ENCODE measurements at regions not wholly inside any gene's neighbourhood (a gene's known extent, or its start where the extent isn't known, plus 50 kb on each side); places are given as distances from the start of the nearest gene placed in this dataset.
A peak's percentile ranks its signal among the peaks of the same experiment; 100 is the strongest.

DNA sequence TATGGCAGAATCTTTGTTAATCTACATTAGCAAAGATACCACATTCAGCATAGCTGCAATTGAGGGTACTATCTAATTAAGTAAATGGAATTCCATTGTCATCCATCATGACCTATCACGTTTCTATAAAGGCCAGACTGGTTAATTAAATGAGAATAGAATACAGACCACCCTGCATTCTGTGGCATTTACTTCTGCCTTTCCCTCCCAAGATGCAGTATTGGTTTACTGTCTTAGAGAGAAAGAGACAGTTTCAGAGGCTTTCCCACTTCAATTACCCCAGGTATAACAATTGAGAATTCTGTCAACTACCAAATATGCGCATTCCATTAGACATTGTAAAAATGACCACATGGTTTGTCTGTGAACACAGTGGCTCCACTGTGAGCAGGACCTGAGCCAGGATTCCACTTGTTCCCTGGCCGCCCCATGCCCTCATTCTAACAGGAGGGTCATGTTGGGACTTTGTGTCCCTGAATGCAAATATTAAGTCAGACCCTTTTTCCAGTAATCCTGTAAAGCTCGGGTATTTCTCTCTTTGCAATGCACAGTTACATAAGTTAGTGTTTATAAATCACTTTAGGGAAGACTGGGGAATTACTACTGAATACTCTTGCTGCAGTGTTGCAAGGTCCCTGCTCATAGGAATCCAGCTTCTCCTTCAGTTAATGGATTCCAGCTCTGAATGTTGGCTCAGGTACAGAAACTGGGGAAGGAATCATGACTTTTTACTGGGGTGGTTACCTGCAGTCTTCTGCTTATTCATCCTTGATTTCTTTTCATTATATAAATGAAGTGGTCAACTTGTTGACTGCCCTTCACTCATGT, 261.0 kb downstream of the PDGFC start:
- DNase-seq (ENCODE audit: low read depth), result peak; percentile 69

GRCh38 chr4:156705311-156705710, 266.3 kb downstream of the PDGFC start:
- no peak for DNase-seq (ENCODE audit: low read depth)

DNA sequence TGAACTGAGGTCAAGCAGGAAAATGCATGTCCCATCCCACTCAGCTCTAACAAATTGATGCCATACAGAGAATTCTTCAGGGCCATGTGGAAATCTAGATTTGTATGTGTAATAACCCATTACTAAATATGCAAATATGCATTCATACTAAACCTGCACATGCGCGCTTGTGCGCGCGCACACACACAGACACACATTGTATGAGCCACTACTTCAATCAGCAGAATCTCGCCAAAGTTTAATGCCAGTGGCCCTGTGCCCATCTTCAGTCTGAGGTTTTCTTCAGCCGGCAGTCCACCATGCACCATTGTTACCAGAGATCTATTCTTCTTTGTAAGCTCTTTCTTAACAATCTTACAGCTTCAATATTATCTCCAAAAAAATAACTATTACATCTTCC, 276.4 kb downstream of the PDGFC start:
- DNase-seq (ENCODE audit: low read depth), result no peak

- DNase-seq (ENCODE audit: low read depth), result no peak
Observed at GRCh38 chr4:156694413-156694812, 277.2 kb downstream of the PDGFC start.

GRCh38 chr4:156693557-156693956, 278.0 kb downstream of the PDGFC start:
- DNase-seq (ENCODE audit: low read depth), result no peak

- DNase-seq (ENCODE audit: low read depth), result no peak
Observed at GRCh38 chr4:156692016-156692415, 279.6 kb downstream of the PDGFC start.

GRCh38 chr4:156690572-156690971, 281.0 kb downstream of the PDGFC start:
- no peak for DNase-seq (ENCODE audit: low read depth)

DNA sequence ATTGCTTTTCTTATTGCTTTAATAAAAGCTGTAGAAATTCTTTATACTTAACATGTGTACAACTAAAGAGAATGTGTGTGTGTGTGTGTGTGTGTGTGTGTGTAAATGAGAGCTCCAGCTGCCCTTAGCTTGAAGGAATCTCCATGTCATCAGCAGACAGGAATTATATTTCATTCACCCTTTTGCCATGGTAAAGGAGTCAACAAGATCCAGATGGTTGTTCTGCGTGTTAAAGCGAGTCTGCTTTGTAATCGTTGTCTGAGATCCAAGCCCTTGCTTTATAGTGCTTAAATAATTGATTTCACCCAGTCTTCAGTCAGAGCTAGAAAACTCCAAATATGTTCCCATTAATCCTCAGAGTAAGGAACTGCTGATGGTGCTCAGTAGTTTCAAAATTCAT, 285.5 kb downstream of the PDGFC start:
- peak; percentile 98 for DNase-seq (ENCODE audit: low read depth)

DNA sequence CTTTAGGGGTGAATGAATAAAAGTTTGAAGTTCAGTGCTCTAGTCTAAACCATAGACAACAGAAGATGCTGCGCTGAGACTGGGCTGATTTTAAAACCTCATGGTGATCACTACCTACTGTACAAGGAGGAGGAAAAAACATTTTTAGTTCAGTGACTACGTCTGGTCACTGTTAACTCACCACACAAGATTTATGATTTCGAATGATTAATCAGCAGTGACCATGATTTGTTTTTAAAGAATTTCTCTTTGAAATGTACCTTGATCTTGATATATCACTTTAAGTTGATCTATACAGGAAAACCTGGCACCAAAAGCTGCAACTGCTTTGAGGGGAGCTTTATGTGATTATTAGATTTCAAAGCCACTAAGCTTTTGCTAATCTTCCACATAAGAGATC, 286.3 kb downstream of the PDGFC start:
- DNase-seq (ENCODE audit: low read depth), result no peak

DNA sequence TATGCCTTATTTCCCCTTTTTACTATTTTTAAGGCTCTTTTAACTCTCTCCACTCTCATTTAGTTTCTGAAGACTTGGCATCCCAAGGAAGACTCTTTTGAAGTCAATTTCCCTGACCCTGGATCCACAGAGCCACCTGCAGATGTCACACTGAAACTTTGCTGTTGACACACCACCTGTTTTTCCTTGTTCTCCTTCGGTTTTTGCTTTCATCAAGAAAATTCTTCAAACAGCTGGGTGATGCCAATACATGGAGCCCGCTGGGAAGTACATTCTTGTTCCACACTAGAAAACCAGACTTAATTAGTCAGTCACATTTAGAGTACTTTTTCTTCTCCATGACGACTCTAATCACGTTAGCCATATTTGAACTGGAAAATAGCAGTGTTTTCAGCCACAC, 293.9 kb downstream of the PDGFC start:
- DNase-seq (ENCODE audit: low read depth), result no peak

GRCh38 chr4:156677131-156677531, 294.5 kb downstream of the PDGFC start:
- DNase-seq (ENCODE audit: low read depth), result peak; percentile 57

DNA sequence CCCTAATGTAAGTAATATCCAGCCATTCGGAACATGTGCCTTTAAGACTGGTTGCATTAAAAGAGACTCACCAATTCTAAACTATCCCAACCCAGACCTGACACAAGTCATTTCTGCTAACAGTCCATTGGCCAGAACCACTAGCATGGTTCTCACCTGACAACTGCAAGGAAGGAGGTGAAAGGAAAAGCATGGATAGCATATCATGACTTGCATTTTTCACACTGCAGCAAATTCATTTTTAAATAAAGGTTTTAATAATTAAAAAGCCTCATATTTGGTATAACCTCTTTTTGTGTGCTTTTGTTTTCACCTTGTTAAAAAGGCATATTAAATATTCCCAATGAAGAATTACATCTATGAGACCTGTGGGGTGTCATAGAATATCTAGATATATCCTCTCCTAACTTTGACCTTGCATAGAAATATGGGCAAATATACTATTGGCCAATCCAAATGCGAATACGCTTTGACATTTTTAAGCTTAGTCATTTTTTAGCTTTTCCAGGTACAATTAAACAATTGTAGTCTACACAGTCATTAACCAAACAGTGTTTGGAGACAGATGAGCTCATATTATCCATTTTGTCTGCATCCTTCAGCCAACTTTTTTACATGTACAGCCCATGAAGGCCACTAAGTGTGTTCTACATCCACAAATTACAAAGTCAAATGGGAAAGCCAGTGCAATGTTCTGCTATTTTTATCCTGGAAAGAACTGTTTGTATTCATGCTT, 295.3 kb downstream of the PDGFC start:
- no peak for DNase-seq (ENCODE audit: low read depth)

DNA sequence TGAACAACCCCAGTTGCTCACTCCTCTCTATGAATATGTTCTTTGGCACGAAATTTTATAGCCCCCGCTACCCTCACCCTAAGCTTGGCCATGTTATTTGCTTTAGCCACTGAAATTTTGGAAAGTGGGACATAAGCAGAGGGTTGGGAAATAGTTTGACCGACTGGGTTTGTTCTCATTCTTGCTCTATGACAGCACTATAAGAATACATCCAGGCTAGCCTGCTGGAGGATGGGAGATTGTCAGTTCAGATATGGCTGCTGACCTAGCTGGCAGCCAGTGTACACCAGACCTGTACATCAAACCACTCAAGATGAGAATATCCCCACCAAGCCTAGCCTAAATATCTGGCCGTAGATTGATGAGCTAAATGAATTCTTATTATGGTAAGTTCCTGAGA, 298.1 kb downstream of the PDGFC start:
- DNase-seq (ENCODE audit: low read depth), result no peak

GRCh38 chr4:156672492-156673305, 298.9 kb downstream of the PDGFC start:
- peak; percentile 53 for DNase-seq (ENCODE audit: low read depth)

- no peak for DNase-seq (ENCODE audit: low read depth)
Observed at GRCh38 chr4:156665780-156666366, 305.7 kb downstream of the PDGFC start.

GRCh38 chr4:156663663-156664062, 307.9 kb downstream of the PDGFC start:
- no peak for DNase-seq (ENCODE audit: low read depth)

DNA sequence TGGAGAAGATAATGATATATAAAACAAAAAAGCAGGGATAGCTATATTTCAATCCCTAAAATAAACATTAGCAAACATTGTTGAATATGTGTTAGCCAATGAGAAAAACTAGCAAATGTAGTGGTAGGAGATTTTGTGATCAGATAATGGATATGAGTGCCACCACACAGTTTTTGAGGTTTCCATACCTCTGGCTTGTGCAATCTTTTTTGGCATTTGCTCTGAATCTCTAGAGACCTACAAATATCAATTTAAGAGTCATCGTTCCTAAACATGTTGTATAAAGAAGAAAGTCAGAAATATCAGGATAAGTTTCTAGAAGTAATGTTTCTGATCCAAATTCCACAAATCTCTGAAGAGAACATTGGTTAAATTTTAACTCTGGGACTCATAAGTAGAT, 308.7 kb downstream of the PDGFC start:
- DNase-seq (ENCODE audit: low read depth), result no peak

DNA sequence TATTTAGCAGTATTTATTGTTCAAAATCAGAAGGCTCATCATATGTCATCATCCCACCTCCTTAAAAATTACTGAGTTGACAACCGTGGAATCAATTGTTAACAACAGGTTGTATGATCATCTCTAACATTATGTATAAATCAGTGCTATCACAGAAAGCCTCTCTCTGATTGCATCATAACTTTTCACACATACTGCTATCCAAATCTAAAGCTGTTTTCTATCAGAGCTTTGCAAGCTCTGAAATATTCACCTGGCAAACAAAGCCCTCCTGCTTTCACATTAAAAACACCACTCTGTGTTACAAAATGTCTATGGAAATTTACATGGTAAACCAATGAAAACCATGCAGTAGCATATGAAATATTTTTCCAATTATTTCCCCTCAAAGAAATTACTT, 310.0 kb downstream of the PDGFC start:
- no peak for DNase-seq (ENCODE audit: low read depth)

- no peak for DNase-seq (ENCODE audit: low read depth)
Observed at GRCh38 chr4:156660465-156660864, 311.1 kb downstream of the PDGFC start.

DNA sequence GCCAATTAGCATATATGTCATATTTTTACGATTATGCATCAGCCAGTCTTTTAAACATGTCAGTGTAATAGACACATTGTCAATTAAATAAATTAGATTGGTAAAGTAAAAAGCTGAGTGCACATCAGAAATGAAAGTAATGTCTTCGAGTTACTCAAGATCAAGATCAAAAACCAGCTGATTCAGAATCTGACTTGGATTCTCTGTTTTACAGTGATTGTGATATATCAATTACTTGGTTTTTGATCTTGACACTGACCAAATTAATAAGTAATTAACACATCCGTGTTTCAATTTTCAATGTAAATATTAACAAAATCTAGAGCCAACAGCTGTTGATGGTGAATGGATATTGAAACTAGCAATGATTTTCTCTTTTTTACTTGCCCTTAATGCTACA, 311.6 kb downstream of the PDGFC start:
- no peak for DNase-seq (ENCODE audit: low read depth)

DNA sequence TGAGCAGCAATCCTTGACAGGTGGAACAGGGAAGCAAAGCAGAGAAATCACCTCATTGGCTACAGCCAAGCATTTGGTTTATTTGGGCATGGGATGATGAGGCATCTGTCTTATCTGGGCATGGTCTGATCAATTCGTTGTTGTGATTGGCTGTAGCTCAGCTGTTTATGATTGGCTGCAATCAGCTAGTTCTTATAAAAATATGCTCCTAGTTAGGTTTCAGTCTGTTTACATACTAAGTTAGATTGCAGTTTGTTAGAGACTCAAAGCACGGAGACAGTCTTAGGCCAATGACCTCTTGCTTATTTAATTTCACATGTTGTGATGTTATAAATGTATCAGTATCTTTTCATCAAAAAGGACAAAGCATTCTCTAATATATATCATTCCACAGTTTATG, 312.0 kb downstream of the PDGFC start:
- DNase-seq (ENCODE audit: low read depth), result no peak

GRCh38 chr4:156656896-156657295, 314.7 kb downstream of the PDGFC start:
- no peak for DNase-seq (ENCODE audit: low read depth)
